ENCODE measurements at regions not wholly inside any gene's neighbourhood (a gene's known extent, or its start where the extent isn't known, plus 50 kb on each side); places are given as distances from the start of the nearest gene placed in this dataset.

GRCh38 chr20:22274330-22274729 is 310.0 kb downstream of the FOXA2 start:
- WGBS, 5 donors, result 57 to 71% (median 64%) methylated on average over 4 of the region's 4 CpGs
- TF ChIP-seq EP300 (IDR thresholded peaks at IDR 0.05), result no peak
- no peak for TF ChIP-seq POLR2AphosphoS5 (IDR thresholded peaks at IDR 0.05)
- TF ChIP-seq POLR2A (IDR thresholded peaks at IDR 0.05), result no peak
- TF ChIP-seq CTCF (IDR thresholded peaks at IDR 0.05), result no peak
- Histone ChIP-seq H3K4me3 (no peak overlapping the region), H3K9me3 (no peaks in the 10 kb centered on the region), H3K27ac (no peak overlapping the region), H3K36me3 (no peaks in the 10 kb centered on the region), H3K27me3 (peaks cover 0 to 4% (median 0%) of the 10 kb centered on the region in 3 donors), H3K4me1 (peaks cover 0 to 6% (median 0%) of the 10 kb centered on the region in 4 donors)
- DNase-seq, result no peak
- intact Hi-C loops (cut with DNase I; ENCODE audit: low total_unique reads), result no loop called here

DNA sequence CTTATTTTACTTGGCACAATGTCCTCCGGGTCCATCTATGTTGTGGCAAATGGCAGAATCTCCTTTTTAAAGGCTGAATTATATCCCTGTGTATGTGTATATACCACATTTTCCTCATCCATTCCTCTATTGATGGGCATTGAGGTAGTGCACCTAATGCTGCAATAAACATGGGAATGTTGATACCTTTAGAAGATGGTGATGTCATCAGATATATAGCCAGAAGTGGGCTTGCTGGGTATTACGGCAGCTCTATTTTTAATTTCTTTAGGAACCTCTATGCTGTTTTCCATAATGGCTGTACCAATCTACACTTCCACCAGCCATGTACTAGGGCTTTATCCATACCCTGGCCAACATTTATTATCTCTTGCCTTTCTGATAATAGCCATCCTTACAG is 315.7 kb downstream of the FOXA2 start:
- Histone ChIP-seq H3K4me3 (no peak overlapping the region), H3K36me3 (no peaks in the 10 kb centered on the region), H3K4me1 (peaks cover 0 to 6% (median 0%) of the 10 kb centered on the region in 4 donors), H3K27me3 (peaks cover 0 to 4% (median 0%) of the 10 kb centered on the region in 3 donors), H3K27ac (no peak overlapping the region), H3K9me3 (no peaks in the 10 kb centered on the region)
- 91 to 97% (median 94%) methylated on average over 2 of the region's 2 CpGs for WGBS, 5 donors
- no peak for TF ChIP-seq POLR2AphosphoS5 (IDR thresholded peaks at IDR 0.05)
- no peak for TF ChIP-seq POLR2A (IDR thresholded peaks at IDR 0.05)
- TF ChIP-seq CTCF (IDR thresholded peaks at IDR 0.05), result no peak
- DNase-seq, result no peak
- intact Hi-C loops (cut with DNase I; ENCODE audit: low total_unique reads), result no loop called here

DNA sequence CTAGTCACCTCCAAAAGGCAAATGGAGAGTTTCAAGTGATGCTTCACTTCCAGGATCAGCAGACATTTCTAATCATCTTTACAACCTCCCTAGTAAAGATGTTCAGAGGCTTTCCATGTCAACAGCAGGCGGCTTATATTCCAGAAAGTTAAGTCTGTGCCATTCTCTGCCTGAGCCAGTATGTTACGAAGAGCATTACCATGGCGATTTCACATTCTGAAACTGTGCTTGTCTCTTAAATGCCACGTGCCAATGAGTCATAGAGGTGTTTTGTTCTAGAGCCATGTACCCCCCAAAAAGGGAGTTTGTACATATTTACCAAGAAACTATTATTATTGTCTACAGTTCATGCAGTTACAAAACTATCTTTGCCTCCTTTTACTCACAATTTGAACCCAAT is 319.5 kb downstream of the FOXA2 start:
- 68 to 78% (median 74%) methylated on average over 4 of the region's 4 CpGs for WGBS, 5 donors
- Histone ChIP-seq H3K36me3 (no peaks in the 10 kb centered on the region), H3K27me3 (peaks cover 0 to 4% (median 0%) of the 10 kb centered on the region in 3 donors), H3K9me3 (no peaks in the 10 kb centered on the region), H3K27ac (no peak overlapping the region), H3K4me1 (no peaks in the 10 kb centered on the region), H3K4me3 (no peak overlapping the region)
- intact Hi-C loops (cut with DNase I; ENCODE audit: low total_unique reads), result no loop called here
- DNase-seq, result no peak
- TF ChIP-seq POLR2AphosphoS5 (IDR thresholded peaks at IDR 0.05) (no peak), EP300 (IDR thresholded peaks at IDR 0.05) (no peak), CTCF (IDR thresholded peaks at IDR 0.05) (no peak), POLR2A (IDR thresholded peaks at IDR 0.05) (no peak)

DNA sequence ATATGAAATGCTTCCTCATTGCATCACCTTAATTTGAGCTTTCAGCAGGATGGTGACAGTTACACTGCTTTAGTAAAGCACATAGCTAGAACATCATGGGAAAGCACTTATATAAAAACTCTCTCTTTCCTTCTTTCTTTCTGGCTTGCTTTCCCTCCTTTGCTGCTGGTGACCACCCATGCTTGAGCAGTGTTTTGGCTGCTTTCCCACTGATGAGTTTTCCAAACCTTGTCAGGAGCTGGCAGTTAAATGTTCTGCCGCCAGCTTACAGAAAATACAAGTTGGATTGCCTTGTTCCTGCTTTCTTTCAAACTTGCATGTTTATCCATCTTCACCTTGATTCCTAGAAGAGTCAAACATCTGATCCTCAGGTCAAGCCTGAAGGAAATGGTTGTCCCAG is 323.9 kb downstream of the FOXA2 start:
- 44 to 65% (median 58%) methylated on average over 1 of the region's 1 CpG for WGBS, 5 donors
- intact Hi-C loops (cut with DNase I; ENCODE audit: low total_unique reads), result no loop called here
- no peaks in the 10 kb centered on the region for H3K4me1 ChIP-seq
- TF ChIP-seq POLR2A (IDR thresholded peaks at IDR 0.05) (no peak), CTCF (IDR thresholded peaks at IDR 0.05) (no peak), EP300 (IDR thresholded peaks at IDR 0.05) (no peak), POLR2AphosphoS5 (IDR thresholded peaks at IDR 0.05) (no peak)
- no peaks in the 10 kb centered on the region for H3K9me3 ChIP-seq
- peak in 1 of 2 donors; percentile 43 for DNase-seq
- H3K36me3 ChIP-seq, result no peaks in the 10 kb centered on the region
- H3K27ac ChIP-seq, result no peak overlapping the region
- peaks cover 0 to 4% (median 0%) of the 10 kb centered on the region in 3 donors for H3K27me3 ChIP-seq
- H3K4me3 ChIP-seq, result no peak overlapping the region

Data from stomach (tissue), 8 donors.